ENCODE measurements at regions not wholly inside any gene's neighbourhood (a gene's known extent, or its start where the extent isn't known, plus 50 kb on each side); places are given as distances from the start of the nearest gene placed in this dataset.

DNA sequence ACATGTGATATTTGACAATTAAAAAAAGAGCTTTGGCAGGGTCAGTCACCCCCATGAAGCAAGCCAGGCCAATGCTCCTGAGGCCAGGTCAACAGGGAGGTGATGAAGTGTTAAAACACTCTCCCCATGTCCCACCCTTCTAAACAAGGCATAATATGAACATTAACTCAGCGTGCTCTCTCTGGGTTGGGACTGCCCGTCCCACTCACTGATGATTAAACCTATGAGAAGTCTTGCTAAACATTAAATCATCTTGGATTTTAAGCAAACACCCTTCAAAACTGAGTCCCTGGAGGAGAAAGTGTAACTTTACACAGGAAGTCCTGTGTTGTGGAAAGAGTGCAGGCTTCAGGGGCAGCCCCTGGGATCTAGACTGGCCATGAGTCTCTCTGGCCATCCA, 558.5 kb downstream of the CD83 start:
- TF ChIP-seq, protein P1, sequence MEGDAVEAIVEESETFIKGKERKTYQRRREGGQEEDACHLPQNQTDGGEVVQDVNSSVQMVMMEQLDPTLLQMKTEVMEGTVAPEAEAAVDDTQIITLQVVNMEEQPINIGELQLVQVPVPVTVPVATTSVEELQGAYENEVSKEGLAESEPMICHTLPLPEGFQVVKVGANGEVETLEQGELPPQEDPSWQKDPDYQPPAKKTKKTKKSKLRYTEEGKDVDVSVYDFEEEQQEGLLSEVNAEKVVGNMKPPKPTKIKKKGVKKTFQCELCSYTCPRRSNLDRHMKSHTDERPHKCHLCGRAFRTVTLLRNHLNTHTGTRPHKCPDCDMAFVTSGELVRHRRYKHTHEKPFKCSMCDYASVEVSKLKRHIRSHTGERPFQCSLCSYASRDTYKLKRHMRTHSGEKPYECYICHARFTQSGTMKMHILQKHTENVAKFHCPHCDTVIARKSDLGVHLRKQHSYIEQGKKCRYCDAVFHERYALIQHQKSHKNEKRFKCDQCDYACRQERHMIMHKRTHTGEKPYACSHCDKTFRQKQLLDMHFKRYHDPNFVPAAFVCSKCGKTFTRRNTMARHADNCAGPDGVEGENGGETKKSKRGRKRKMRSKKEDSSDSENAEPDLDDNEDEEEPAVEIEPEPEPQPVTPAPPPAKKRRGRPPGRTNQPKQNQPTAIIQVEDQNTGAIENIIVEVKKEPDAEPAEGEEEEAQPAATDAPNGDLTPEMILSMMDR (IDR thresholded peaks at IDR 0.05; ENCODE audit: poor library complexity, severe bottlenecking): no peak
- no peak for TF ChIP-seq EP300 (conservative IDR thresholded peaks at IDR 0.05; ENCODE audit: poor library complexity, severe bottlenecking)
- no peak for TF ChIP-seq MXI1 (conservative IDR thresholded peaks at IDR 0.05; ENCODE audit: poor library complexity, severe bottlenecking)
- no peak for TF ChIP-seq EZH2 (IDR thresholded peaks at IDR 0.05; ENCODE audit: borderline replicate concordance, insufficient read depth, low read length, poor library complexity, severe bottlenecking)
- TF ChIP-seq, protein P2, sequence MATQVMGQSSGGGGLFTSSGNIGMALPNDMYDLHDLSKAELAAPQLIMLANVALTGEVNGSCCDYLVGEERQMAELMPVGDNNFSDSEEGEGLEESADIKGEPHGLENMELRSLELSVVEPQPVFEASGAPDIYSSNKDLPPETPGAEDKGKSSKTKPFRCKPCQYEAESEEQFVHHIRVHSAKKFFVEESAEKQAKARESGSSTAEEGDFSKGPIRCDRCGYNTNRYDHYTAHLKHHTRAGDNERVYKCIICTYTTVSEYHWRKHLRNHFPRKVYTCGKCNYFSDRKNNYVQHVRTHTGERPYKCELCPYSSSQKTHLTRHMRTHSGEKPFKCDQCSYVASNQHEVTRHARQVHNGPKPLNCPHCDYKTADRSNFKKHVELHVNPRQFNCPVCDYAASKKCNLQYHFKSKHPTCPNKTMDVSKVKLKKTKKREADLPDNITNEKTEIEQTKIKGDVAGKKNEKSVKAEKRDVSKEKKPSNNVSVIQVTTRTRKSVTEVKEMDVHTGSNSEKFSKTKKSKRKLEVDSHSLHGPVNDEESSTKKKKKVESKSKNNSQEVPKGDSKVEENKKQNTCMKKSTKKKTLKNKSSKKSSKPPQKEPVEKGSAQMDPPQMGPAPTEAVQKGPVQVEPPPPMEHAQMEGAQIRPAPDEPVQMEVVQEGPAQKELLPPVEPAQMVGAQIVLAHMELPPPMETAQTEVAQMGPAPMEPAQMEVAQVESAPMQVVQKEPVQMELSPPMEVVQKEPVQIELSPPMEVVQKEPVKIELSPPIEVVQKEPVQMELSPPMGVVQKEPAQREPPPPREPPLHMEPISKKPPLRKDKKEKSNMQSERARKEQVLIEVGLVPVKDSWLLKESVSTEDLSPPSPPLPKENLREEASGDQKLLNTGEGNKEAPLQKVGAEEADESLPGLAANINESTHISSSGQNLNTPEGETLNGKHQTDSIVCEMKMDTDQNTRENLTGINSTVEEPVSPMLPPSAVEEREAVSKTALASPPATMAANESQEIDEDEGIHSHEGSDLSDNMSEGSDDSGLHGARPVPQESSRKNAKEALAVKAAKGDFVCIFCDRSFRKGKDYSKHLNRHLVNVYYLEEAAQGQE (IDR thresholded peaks at IDR 0.05; ENCODE audit: borderline replicate concordance): no peak
- no peak for TF ChIP-seq TAF1 (IDR thresholded peaks at IDR 0.05; ENCODE audit: low read depth)
